ENCODE measurements at regions not wholly inside any gene's neighbourhood (a gene's known extent, or its start where the extent isn't known, plus 50 kb on each side); places are given as distances from the start of the nearest gene placed in this dataset.
A peak's percentile ranks its signal among the peaks of the same experiment; 100 is the strongest.

GRCh38 chr3:40677749-40678148 is 153.0 kb downstream of the ZNF621 start:
- no peak for TF ChIP-seq CTCF (IDR thresholded peaks at IDR 0.05)
- no peak overlapping the region for H3K27ac ChIP-seq

GRCh38 chr3:40679290-40679689 is 154.5 kb downstream of the ZNF621 start:
- no peak for TF ChIP-seq ZFX (IDR thresholded peaks at IDR 0.05; ENCODE audit: borderline replicate concordance)
- no peak for TF ChIP-seq CTCF (IDR thresholded peaks at IDR 0.05)
- no peak overlapping the region for H3K27ac ChIP-seq

GRCh38 chr3:40680685-40681657 is 156.2 kb downstream of the ZNF621 start:
- TF ChIP-seq CTCF (IDR thresholded peaks at IDR 0.05) (no peak), ZFX (IDR thresholded peaks at IDR 0.05; ENCODE audit: borderline replicate concordance) (no peak)
- no peak overlapping the region for H3K27ac ChIP-seq

GRCh38 chr3:40681658-40682055 is 156.9 kb downstream of the ZNF621 start:
- no peak overlapping the region for H3K27ac ChIP-seq
- TF ChIP-seq ZFX (IDR thresholded peaks at IDR 0.05; ENCODE audit: borderline replicate concordance) (no peak), CTCF (IDR thresholded peaks at IDR 0.05) (no peak)

- no peak for TF ChIP-seq ZFX (IDR thresholded peaks at IDR 0.05; ENCODE audit: borderline replicate concordance)
- TF ChIP-seq CTCF (IDR thresholded peaks at IDR 0.05): no peak
Measured at GRCh38 chr3:40689837-40690236, 165.1 kb downstream of the ZNF621 start.

GRCh38 chr3:40690749-40691451 is 166.1 kb downstream of the ZNF621 start:
- peak overlapping the region; percentile 71 for H3K27ac ChIP-seq
- TF ChIP-seq CTCF (IDR thresholded peaks at IDR 0.05): no peak
- no peak for TF ChIP-seq ZFX (IDR thresholded peaks at IDR 0.05; ENCODE audit: borderline replicate concordance)

More at GRCh38 chr3:40689837-40690236, 165.1 kb downstream of the ZNF621 start:
- no peak overlapping the region for H3K27ac ChIP-seq

- TF ChIP-seq CTCF (IDR thresholded peaks at IDR 0.05) (no peak), ZFX (IDR thresholded peaks at IDR 0.05; ENCODE audit: borderline replicate concordance) (no peak)
- H3K27ac ChIP-seq: peak overlapping the region; percentile 71
Measured at GRCh38 chr3:40691452-40691861, 166.7 kb downstream of the ZNF621 start.
